GM12801 (cell line): ENCODE measurements at regions not wholly inside any gene's neighbourhood (a gene's known extent, or its start where the extent isn't known, plus 50 kb on each side); places are given as distances from the start of the nearest gene placed in this dataset.

ENCODE experiments used
- CTCF ChIP-seq: IDR thresholded peaks from one replicate; pipeline ENCODE4 v1.5.1; 2011; ENCODE audit warnings: control low read depth; ENCODE audit not compliant: insufficient read length; ENCODE audit errors: extremely low read depth

GRCh38 chr17:77738751-77739531 is 219.6 kb upstream of the TNRC6C start:
- no peak for TF ChIP-seq CTCF

GRCh38 chr17:77740481-77740880 is 218.0 kb upstream of the TNRC6C start:
- no peak for TF ChIP-seq CTCF

GRCh38 chr17:77741109-77741508 is 217.4 kb upstream of the TNRC6C start:
- TF ChIP-seq CTCF, result no peak

- no peak for TF ChIP-seq CTCF
Measured at GRCh38 chr17:77742579-77742978, 215.9 kb upstream of the TNRC6C start.

GRCh38 chr17:77744066-77744988 is 214.2 kb upstream of the TNRC6C start:
- TF ChIP-seq CTCF, result no peak

GRCh38 chr17:77745702-77746101 is 212.8 kb upstream of the TNRC6C start:
- TF ChIP-seq CTCF, result no peak

- TF ChIP-seq CTCF, result no peak
Measured at GRCh38 chr17:77746393-77746792, 212.1 kb upstream of the TNRC6C start.
